NCI-H748 (cell line): ENCODE measurements at regions not wholly inside any gene's neighbourhood (a gene's known extent, or its start where the extent isn't known, plus 50 kb on each side); places are given as distances from the start of the nearest gene placed in this dataset.
A peak's percentile ranks its signal among the peaks of the same experiment; 100 is the strongest.

Experiments used
- DNase-seq: peaks from one replicate; lab custom pipeline; 2025; ENCODE audit not compliant: unreplicated experiment; lab: John Stamatoyannopoulos, UW

GRCh38 chr4:155268821-155269220, 60.4 kb downstream of the NPY2R start:
- no peak for DNase-seq

DNA sequence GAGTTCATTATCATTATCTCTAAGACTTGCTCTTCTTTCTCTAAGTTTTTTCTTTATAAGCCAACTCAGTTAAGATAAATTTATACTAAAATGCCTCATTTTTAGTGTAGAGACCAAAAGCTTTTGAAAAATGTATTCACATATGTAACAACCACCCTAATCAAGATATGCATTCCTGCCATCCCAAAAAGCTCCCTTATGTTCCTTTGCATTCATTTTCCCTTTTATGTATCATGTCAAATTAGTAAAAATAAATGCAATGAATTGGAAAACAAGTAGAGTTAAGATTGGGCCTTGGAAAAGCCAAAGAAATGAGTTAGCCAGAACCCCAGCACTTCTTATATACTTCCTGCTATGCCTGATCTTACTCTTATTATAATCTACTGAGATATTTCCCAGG, 62.2 kb downstream of the NPY2R start:
- no peak for DNase-seq

DNA sequence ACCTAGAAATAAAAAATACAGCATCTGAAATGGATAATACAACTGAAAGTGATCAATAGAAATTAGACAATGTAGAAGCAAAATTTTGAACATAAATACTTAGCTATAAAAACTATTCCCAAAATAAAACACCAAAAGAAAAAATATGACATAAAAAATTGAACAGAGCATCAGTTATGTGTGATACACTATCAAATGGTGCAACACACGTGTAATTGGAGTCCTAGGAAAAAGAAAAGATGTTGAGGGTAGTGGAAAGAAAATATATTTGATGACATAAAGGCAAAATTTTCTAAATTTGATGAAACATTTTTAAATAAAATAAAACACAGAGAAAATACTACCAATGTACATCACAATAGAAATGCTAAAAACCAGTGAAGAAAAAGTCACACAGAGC, 63.1 kb downstream of the NPY2R start:
- peak; percentile 0 for DNase-seq

DNA sequence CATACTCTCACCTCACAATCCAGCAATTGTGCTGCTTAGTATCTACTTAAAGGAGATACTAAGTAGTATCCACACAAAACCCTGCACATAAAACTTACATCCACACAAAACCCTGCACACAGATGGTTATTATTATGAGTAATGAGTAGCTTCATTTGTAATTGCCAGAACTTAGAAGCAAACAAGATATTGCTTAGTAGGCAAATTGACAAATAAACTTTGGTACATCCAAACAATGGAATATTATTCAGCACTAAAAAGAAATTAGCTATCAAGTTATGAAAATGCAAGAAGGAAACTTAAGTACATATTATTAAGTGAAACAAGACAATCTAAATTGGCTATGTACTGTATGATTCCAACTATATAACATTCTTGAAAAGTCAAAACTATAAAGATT, 80.6 kb downstream of the NPY2R start:
- no peak for DNase-seq
